HepG2 (cell line): ENCODE measurements at regions not wholly inside any gene's neighbourhood (a gene's known extent, or its start where the extent isn't known, plus 50 kb on each side); places are given as distances from the start of the nearest gene placed in this dataset.

Experiments
- ATAC-seq: fragments of 200-7000 bp; cut with Tn5 transposase; 3 replicates; pipeline ENCODE4 v1.9.1; 2020; ENCODE audit warnings: mild to moderate bottlenecking, moderate library complexity
- BruUV-seq: library from RNA; stranded (reverse); fragments of 400-500 nt; replicated peaks from 2 replicates; lab custom pipeline; 2021; lab: Mats Ljungman, UMichigan
- CTCF ChIA-PET: fragments of 300-600 bp; formaldehyde crosslinking; extraction: SDS; loops from one replicate; lab custom pipeline; 2021; ENCODE audit warnings: low total read pairs, inconsistent platforms, low intra/inter-chr PET ratio; lab: Yijun Ruan, JAX
- POLR2A ChIA-PET: fragments of 350-600 bp; sonication (Branson Sonifier 250); formaldehyde crosslinking; loops from one replicate; lab custom pipeline; 2020; ENCODE audit warnings: antibody characterized with exemption, inconsistent platforms; lab: Yijun Ruan, JAX
- DNase-seq: peaks from one replicate; pipeline ENCODE4 v3.0.0-alpha.2; 2015; ENCODE audit warnings: low spot score
- FAIRE-seq: peaks from 3 replicates; lab custom pipeline; 2011; peaks lifted over from hg19 to GRCh38; lab: Jason Lieb, UNC
- H2AFZ ChIP-seq: one replicate; pipeline ENCODE4 v1.6.1; 2011; ENCODE audit warnings: low read length, inconsistent platforms
- H3K27ac ChIP-seq: fragments of 300-600 bp; 3 replicates; pipeline ENCODE4 v1.8.0; 2011; ENCODE audit warnings: mixed run types, mild to moderate bottlenecking, mixed read lengths, low read length, inconsistent platforms; ENCODE audit not compliant: insufficient read depth; ENCODE audit errors: extremely low read length
- H3K27me3 ChIP-seq, 2 experiments: fragments of 200-600 bp in 1 of 2; 2 replicates in 1 of 2; 3 replicates in 1 of 2; pipeline versions ENCODE4 v1.6.0 to v1.8.0; 2011; ENCODE audit warnings: low read length in 2 of 2, mild to moderate bottlenecking in 2 of 2, moderate library complexity in 2 of 2, inconsistent platforms in 1 of 2; ENCODE audit not compliant: insufficient read depth in 2 of 2, control insufficient read depth in 1 of 2
- H3K36me3 ChIP-seq, 2 experiments: fragments of 200-600 bp in 1 of 2; replicated peaks in 1 of 2; 2 replicates in 1 of 2; 3 replicates in 1 of 2; pipeline versions ENCODE4 v1.5.1 to v1.8.0; 2011; ENCODE audit warnings: low read length in 2 of 2, inconsistent platforms in 1 of 2; ENCODE audit not compliant: insufficient read depth in 2 of 2, control insufficient read depth in 1 of 2
- H3K4me1 ChIP-seq: 2 replicates; pipeline ENCODE4 v1.5.1; 2012; ENCODE audit warnings: low read length, inconsistent platforms; ENCODE audit not compliant: insufficient read depth
- H3K4me2 ChIP-seq: 2 replicates; pipeline ENCODE4 v1.6.0; 2011; ENCODE audit warnings: low read depth, low read length, inconsistent platforms
- H3K4me3 ChIP-seq, 3 experiments: fragments of 200-600 bp in 1 of 3; sonication (generic), shearing (Covaris generic) in 1 of 3; replicated peaks in 1 of 3; 2 replicates each; pipeline ENCODE4 v1.5.1; 2011 to 2016; ENCODE audit warnings: low read length in 3 of 3, inconsistent platforms in 2 of 3, low read depth in 2 of 3, mild to moderate bottlenecking in 2 of 3, control low read depth in 1 of 3, mixed read lengths in 1 of 3; ENCODE audit not compliant: insufficient read depth in 1 of 3
- H3K79me2 ChIP-seq: one replicate; pipeline ENCODE4 v1.6.1; 2011; ENCODE audit warnings: low read length, inconsistent platforms; ENCODE audit not compliant: insufficient read depth
- H3K9ac ChIP-seq: 2 replicates; pipeline ENCODE4 v1.6.0; 2011; ENCODE audit warnings: mild to moderate bottlenecking, low read depth, low read length, inconsistent platforms; ENCODE audit not compliant: insufficient read depth
- H3K9me3 ChIP-seq: 2 replicates; pipeline ENCODE4 v1.5.1; 2012; ENCODE audit warnings: mild to moderate bottlenecking, low read length
- H4K20me1 ChIP-seq: 2 replicates; pipeline ENCODE4 v1.6.0; 2011; ENCODE audit warnings: inconsistent platforms, mild to moderate bottlenecking, low read length, moderate library complexity; ENCODE audit not compliant: insufficient read depth
- BORCS8-MEF2B ChIP-seq: sonication (generic); formaldehyde crosslinking; IDR thresholded peaks from 2 replicates; pipeline ENCODE4 v1.8.0; 2022; ENCODE audit warnings: mild to moderate bottlenecking, missing genetic modification reagents
- CENPT ChIP-seq: sonication (generic); formaldehyde crosslinking; IDR thresholded peaks from 2 replicates; pipeline ENCODE4 v1.8.0; 2022; ENCODE audit warnings: low read depth, mild to moderate bottlenecking, moderate library complexity, missing genetic modification reagents
- ESRRA ChIP-seq: sonication (generic); formaldehyde crosslinking; IDR thresholded peaks from 2 replicates; pipeline ENCODE4 v1.5.1; 2020; ENCODE audit warnings: mild to moderate bottlenecking, low read depth, missing genetic modification reagents
- MEF2D ChIP-seq: sonication (generic); formaldehyde crosslinking; IDR thresholded peaks from 2 replicates; pipeline ENCODE4 v1.5.1; 2020; ENCODE audit warnings: mild to moderate bottlenecking, missing genetic modification reagents
- MXD4 ChIP-seq: IDR thresholded peaks from 2 replicates; pipeline ENCODE4 v1.6.1; 2016; ENCODE audit warnings: mild to moderate bottlenecking, missing biosample characterization, missing genetic modification reagents
- NCOA2 ChIP-seq: sonication (generic); formaldehyde crosslinking; IDR thresholded peaks from 2 replicates; pipeline ENCODE4 v1.8.0; 2022; ENCODE audit warnings: inconsistent platforms
- ZBED4 ChIP-seq: sonication (generic); formaldehyde crosslinking; IDR thresholded peaks from 2 replicates; pipeline ENCODE4 v1.4.0; 2020; ENCODE audit warnings: missing genetic modification reagents, borderline replicate concordance
- ZKSCAN1 ChIP-seq: fragments of 150-350 bp; IDR thresholded peaks from 2 replicates; pipeline ENCODE4 v1.6.1; 2014; ENCODE audit warnings: low read length
- ZNF704 ChIP-seq: sonication (generic); formaldehyde crosslinking; IDR thresholded peaks from 2 replicates; pipeline ENCODE4 v1.8.1; 2023; ENCODE audit warnings: mild to moderate bottlenecking, inconsistent platforms, moderate library complexity, missing genetic modification reagents, borderline replicate concordance
- ZNF816 ChIP-seq: sonication (generic); formaldehyde crosslinking; IDR thresholded peaks from 2 replicates; pipeline ENCODE4 v1.8.0; 2022; ENCODE audit warnings: missing genetic modification reagents, mild to moderate bottlenecking, borderline replicate concordance
- WGBS: methylation state at CpG from one replicate; pipeline ENCODE4 v1.1.6; 2017; ENCODE audit warnings: low lambda C conversion rate; 5-methylcytosine and 5-hydroxymethylcytosine counted together
- in situ Hi-C: cut with HindIII; loops from 2 replicates; pipeline ENCODE4 v1.10.0; 2017; ENCODE audit warnings: low pct_unique_long_range_greater_than_20kb; ENCODE audit not compliant: extremely low pct_ligation_motif_present
- intact Hi-C: fragments of 100-400 bp; cut with micrococcal nuclease; formaldehyde crosslinking; loops from one replicate; pipeline ENCODE4 v1.10.0; 2022; ENCODE audit not compliant: unreplicated experiment

DNA sequence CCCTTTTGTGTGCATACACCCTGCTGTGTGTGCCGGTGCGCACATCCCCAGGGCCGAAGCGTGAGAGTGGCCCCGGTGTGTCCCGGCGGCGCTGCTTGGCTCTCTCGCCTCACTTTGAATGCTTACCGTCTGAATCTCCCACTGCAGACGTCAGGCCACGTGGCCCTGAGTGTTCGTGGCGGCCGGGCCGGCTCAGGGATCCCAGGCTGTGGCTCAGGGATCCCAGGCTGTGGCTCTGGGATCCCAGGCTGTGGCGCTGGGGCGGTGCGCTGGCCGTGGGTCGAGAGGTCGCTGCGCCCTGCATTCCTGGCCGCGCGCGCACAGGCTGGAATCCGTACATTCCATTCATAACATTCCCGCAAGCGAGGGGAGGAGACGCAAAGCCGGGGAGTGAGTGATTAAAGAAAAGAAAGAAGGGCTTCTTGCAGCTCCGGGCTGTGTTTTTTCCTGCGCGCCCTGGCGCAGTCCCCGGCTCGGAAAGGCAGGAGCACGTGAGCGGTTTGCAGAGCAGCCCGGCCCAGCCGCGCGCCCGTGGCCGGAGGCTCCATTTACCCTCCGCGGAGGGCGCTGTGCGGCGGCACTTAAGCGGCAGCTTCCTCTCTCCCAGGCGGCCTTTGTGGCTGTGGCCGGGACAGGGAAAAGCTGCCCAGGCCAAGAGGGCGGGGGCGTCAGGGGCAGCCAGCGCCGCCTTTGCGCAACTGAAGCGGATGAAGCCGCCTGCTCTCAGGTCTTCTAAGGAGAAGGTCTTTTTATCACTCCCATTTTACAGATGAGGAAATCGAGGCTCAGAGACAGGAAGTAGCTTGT lies 87.0 kb upstream of the ALDH1L1 start (continued):
- TF ChIP-seq ZBED4 (CRISPR knock-in tag), result no peak
- peak; percentile 67 for TF ChIP-seq NCOA2

- H3K9ac ChIP-seq, result peak overlapping the region; percentile 62; the same call in 1 of the 2 replicates
- peak overlapping the region; percentile 76 for H3K4me2 ChIP-seq
- FAIRE-seq, result no peak
- peaks cover 52% of the 10 kb centered on the region for H3K4me1 ChIP-seq
- H3K79me2 ChIP-seq, result no peaks in the 10 kb centered on the region
- intact Hi-C loops (loop anchor here (2.0 to 5.0 kb wide), 2 partner anchors 75 to 90 kb away; partner anchors contain the start of gene KLF15), in situ Hi-C loops (loop anchor here (5.0 kb wide), 1 partner anchor 90 kb away; the partner anchor contains the start of gene KLF15)
- ATAC-seq, result no peak; the same call in 2 of the 3 replicates
- no peak for DNase-seq
- no peaks in the 10 kb centered on the region for H3K36me3 ChIP-seq
- CTCF ChIA-PET, result interaction anchor here (1.6 kb wide), 1 partner anchor 123 kb away, joined by 8 read pairs; no protein-coding TSS in a partner anchor
- no peaks in the 10 kb centered on the region for H3K9me3 ChIP-seq
- no peaks in the 10 kb centered on the region; a peak in 1 of 5 replicates for H3K27me3 ChIP-seq
- H3K4me3 ChIP-seq, result peak overlapping the region in 2 of 3 experiments; percentile 48 to 67; a peak in 2 of 6 replicates
- 52% methylated on average over 6 of the region's 8 CpGs for WGBS
- H3K27ac ChIP-seq, result peak overlapping the region; percentile 78
- no peak for TF ChIP-seq MXD4 (CRISPR knock-in tag)
- TF ChIP-seq ZNF704 (CRISPR knock-in tag), result no peak
- TF ChIP-seq BORCS8-MEF2B (CRISPR knock-in tag), result no peak
- peak; percentile 93 for TF ChIP-seq ZKSCAN1
- no peak for TF ChIP-seq ESRRA
- 0 out of 2 replicates have a peak, but pooled peaks have one; percentile 42 for TF ChIP-seq ZNF816
- no peak for TF ChIP-seq MEF2D (CRISPR knock-in tag)
- no peak for TF ChIP-seq CENPT (CRISPR knock-in tag)
- POLR2A ChIA-PET, result interaction anchor here (1.2 kb wide), 1 partner anchor 87 kb away, joined by 4 read pairs; no protein-coding TSS in a partner anchor
- no TSS peak for BruUV-seq
- no peaks in the 10 kb centered on the region for H4K20me1 ChIP-seq
- no peak overlapping the region for H2AFZ ChIP-seq
Measured at GRCh38 chr3:126266850-126267168, 86.4 kb upstream of the ALDH1L1 start.
